NB4 (cell line): ENCODE measurements at regions not wholly inside any gene's neighbourhood (a gene's known extent, or its start where the extent isn't known, plus 50 kb on each side); places are given as distances from the start of the nearest gene placed in this dataset.

ENCODE experiments used
- DNase-seq: peaks from one replicate; pipeline ENCODE4 v3.0.0; 2010; ENCODE audit warnings: low read depth
- H3K4me3 ChIP-seq: one replicate; pipeline ENCODE4 v1.5.1; 2011; ENCODE audit warnings: mild to moderate bottlenecking, low read depth, low read length, moderate library complexity
- MYC ChIP-seq: IDR thresholded peaks from 2 replicates; pipeline ENCODE4 v1.6.1; 2011; ENCODE audit warnings: low read depth, low read length
- POLR2A ChIP-seq: IDR thresholded peaks from 2 replicates; pipeline ENCODE4 v1.6.1; 2011; ENCODE audit warnings: mild to moderate bottlenecking; ENCODE audit not compliant: insufficient read length; ENCODE audit errors: extremely low read depth
- TF ChIP-seq, protein P1 (sequence below): IDR thresholded peaks from 2 replicates; pipeline ENCODE4 v1.6.1; 2011; ENCODE audit warnings: low read depth, low read length
- TF ChIP-seq, protein P2 (sequence below): IDR thresholded peaks from one replicate; pipeline ENCODE4 v1.5.1; 2012; ENCODE audit warnings: low read depth, low read length

DNA sequence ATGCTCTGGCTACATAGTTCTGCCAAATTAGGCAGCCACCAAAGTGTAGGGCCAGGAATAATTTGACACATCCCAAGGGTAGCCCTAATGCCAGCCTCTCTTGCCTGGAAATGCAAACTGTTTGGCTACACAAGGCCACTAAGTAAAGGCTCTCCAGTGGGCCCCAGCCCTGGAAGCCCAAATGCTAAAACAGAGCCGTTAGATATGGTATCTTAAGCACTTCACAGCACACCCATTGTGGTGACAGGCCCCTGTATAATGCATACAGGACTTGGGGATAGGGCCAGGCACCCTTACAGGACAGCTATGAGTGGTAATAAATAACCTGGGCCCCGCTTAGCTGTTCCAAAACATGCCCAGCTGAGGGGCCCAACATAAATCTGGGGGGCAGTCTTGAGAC is 623.9 kb downstream of the BCOR start:
- TF ChIP-seq MYC (no peak), POLR2A (no peak)
- TF ChIP-seq, protein P1, sequence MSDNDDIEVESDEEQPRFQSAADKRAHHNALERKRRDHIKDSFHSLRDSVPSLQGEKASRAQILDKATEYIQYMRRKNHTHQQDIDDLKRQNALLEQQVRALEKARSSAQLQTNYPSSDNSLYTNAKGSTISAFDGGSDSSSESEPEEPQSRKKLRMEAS, result no peak
- TF ChIP-seq, protein P2, sequence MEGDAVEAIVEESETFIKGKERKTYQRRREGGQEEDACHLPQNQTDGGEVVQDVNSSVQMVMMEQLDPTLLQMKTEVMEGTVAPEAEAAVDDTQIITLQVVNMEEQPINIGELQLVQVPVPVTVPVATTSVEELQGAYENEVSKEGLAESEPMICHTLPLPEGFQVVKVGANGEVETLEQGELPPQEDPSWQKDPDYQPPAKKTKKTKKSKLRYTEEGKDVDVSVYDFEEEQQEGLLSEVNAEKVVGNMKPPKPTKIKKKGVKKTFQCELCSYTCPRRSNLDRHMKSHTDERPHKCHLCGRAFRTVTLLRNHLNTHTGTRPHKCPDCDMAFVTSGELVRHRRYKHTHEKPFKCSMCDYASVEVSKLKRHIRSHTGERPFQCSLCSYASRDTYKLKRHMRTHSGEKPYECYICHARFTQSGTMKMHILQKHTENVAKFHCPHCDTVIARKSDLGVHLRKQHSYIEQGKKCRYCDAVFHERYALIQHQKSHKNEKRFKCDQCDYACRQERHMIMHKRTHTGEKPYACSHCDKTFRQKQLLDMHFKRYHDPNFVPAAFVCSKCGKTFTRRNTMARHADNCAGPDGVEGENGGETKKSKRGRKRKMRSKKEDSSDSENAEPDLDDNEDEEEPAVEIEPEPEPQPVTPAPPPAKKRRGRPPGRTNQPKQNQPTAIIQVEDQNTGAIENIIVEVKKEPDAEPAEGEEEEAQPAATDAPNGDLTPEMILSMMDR, result no peak
- no peak for DNase-seq
- H3K4me3 ChIP-seq, result no peak overlapping the region

DNA sequence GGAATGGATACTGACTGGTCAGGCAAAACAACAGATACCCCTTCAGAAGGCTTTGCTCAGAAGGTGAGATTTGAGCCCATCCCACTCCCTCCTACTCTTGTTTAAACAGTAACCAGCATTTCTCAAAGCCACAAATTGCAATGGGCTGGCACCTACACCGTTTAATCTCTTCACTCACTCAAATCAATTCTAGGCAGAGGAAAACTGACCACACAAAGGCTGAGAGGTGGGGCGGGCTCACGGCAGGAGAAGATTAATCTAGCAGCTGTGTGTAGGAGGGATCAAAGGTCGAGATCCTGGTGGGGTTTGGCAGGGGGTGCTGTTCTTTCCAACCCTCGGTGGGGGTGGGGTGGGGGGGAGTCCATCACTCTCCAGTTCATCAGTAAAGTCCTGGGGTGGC is 622.4 kb downstream of the BCOR start:
- TF ChIP-seq, protein P2, result no peak
- no peak for DNase-seq
- no peak overlapping the region for H3K4me3 ChIP-seq

DNA sequence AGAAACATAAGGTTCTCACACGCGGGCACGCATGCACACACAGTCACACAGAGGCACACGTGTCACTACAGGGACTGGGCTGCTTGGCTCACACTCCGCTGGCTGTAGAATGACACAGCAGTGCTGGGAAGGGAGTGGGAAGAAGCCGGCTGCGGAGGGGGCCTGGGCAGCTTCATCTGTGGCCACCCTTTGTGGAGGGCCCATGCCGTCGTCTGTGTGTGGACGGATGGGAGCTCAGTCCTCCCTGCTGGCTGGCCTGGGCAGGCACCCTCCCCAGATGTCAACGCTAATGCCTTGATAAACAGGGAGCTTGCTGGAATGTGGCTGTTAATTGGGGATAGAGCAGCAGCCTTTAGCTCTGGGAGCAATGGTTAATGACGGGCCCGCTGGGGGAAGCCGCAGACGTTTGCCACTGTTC is 621.1 kb downstream of the BCOR start:
- no peak for DNase-seq
- no peak overlapping the region for H3K4me3 ChIP-seq
- TF ChIP-seq, protein P2, result no peak
- TF ChIP-seq MYC (no peak), POLR2A (no peak)
- TF ChIP-seq, protein P1, result no peak

DNA sequence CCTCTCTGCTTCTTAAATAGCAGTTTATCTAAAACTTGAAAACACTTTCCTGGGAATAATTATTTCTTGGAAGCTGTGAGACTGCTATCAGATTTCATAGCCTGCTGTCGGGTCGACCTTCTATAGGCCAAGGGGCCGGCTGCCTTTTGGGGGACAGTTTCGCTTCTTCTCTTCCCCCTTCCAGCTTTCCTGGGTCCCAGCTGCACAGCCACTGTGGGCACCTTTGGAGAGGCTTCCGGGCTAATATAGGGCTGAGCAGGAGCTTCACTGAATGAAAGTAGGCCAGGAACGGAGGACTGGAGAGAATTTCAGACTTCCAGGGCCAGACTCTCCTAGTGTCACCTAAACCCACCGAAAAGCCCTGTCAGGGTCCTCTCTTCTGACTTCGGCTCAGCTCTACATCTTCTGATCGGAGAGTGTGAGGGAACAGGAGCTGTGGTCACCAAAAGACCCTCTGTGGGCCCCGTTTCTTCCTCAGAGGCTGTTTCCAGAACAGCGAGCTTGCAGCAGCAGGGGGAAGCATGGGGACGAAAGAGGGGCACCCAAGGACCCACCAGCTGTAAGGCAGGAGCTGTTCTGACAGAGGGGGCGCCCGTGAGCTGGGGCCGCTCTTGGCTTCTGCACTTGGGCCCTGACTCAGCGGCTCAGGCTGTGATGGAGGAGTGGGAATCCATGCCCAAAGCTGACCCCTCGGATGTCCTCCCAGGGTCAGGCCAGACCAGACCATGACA is 620.6 kb downstream of the BCOR start:
- TF ChIP-seq, protein P1, result no peak
- TF ChIP-seq POLR2A (no peak), MYC (no peak)
- TF ChIP-seq, protein P2, result peak; percentile 5
- peak; percentile 11 for DNase-seq
- no peak overlapping the region for H3K4me3 ChIP-seq

DNA sequence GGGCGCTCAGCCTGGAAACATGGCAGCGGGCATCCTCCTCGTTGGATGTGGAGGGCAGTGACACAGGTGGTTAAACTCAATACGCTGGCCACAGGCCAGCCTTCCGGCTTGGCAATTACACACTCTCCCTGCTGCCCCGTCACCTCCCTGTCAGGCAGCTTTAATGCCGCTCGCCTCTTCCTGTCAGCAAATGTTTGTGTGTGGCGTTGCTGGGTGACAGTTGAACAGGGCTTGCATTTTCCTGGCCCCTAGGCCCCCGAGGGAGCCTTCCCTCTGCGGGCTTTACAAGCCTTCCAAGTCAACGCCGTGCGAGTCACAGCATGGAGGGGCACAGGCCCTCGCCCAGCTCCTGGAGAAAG is 620.0 kb downstream of the BCOR start:
- DNase-seq, result peak; percentile 64
- H3K4me3 ChIP-seq, result no peak overlapping the region
- TF ChIP-seq, protein P2, result no peak
- TF ChIP-seq POLR2A, result no peak
- no peak for TF ChIP-seq MYC
- TF ChIP-seq, protein P1, result no peak

DNA sequence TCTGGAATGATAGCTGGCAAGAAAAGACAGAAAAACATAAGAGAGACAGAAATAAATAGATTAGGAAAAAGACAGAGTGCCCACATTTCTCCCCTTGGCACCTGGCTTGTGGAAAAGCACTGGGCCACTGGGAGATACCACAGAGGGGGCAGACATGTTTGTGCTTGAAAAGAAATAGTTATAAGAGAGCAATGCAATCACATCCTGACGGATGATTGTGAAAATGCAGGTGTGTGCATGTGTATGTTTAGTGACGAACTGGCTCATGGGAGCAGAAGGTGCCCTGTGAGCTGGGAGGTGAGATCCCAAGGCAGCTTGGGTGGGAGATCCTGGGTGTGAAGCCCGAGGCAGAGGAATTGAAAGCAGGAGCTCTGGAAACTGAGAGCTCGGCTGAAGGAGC is 617.9 kb downstream of the BCOR start:
- no peak for DNase-seq
- no peak overlapping the region for H3K4me3 ChIP-seq
- TF ChIP-seq, protein P2, result no peak
- TF ChIP-seq, protein P1, result no peak
- TF ChIP-seq POLR2A, result no peak
- no peak for TF ChIP-seq MYC
